K562 (cell line): ENCODE measurements at regions not wholly inside any gene's neighbourhood (a gene's known extent, or its start where the extent isn't known, plus 50 kb on each side); places are given as distances from the start of the nearest gene placed in this dataset.

Source experiments
- ATAC-seq: fragments of 200-7000 bp; cut with Tn5 transposase; 3 replicates; pipeline ENCODE4 v1.9.1; 2020; ENCODE audit warnings: moderate library complexity
- BruUV-seq: library from RNA; stranded (reverse); fragments of 400-500 nt; replicated peaks from 2 replicates; lab custom pipeline; 2021; lab: Mats Ljungman, UMichigan
- CTCF ChIA-PET: fragments of 300-600 bp; formaldehyde crosslinking; extraction: SDS; loops from one replicate; lab custom pipeline; 2021; ENCODE audit warnings: low intra/inter-chr PET ratio; lab: Yijun Ruan, JAX
- POLR2A ChIA-PET: fragments of 300-600, 350-650 bp; sonication (Branson Sonifier 250); formaldehyde crosslinking; extraction: SDS; loops from one replicate; lab custom pipeline; 2021; ENCODE audit warnings: antibody characterized with exemption, inconsistent platforms; lab: Yijun Ruan, JAX
- DNase-seq, 4 experiments: peaks; one replicate each; pipeline versions ENCODE4 v3.0.0 to v3.0.0-alpha.2; 2011 to 2018; ENCODE audit warnings: low spot score in 3 of 4, mixed read lengths in 3 of 4; ENCODE audit errors: extremely low read depth in 1 of 4
- FAIRE-seq: peaks from 2 replicates; lab custom pipeline; 2011; peaks lifted over from hg19 to GRCh38; lab: Jason Lieb, UNC
- H2AFZ ChIP-seq: 2 replicates; pipeline ENCODE4 v1.6.0; 2011; ENCODE audit warnings: low read depth, low read length, control low read depth, inconsistent platforms
- H3K27ac ChIP-seq: fragments of 200-600 bp; 3 replicates; pipeline ENCODE4 v1.8.0; 2011; ENCODE audit warnings: low read depth, mild to moderate bottlenecking, control low read depth, inconsistent platforms, low read length, moderate library complexity, mixed read lengths; ENCODE audit errors: extremely low read depth
- H3K27me3 ChIP-seq, 2 experiments: fragments of 300-600 bp in 1 of 2; 2 replicates in 1 of 2; 3 replicates in 1 of 2; pipeline versions ENCODE4 v1.6.0 to v1.8.0; 2011; ENCODE audit warnings: inconsistent platforms in 2 of 2, low read length in 2 of 2, mild to moderate bottlenecking in 1 of 2, mixed read lengths in 1 of 2, moderate library complexity in 1 of 2; ENCODE audit not compliant: control insufficient read depth in 2 of 2, insufficient read depth in 2 of 2
- H3K36me3 ChIP-seq: fragments of 300-600 bp; 3 replicates; pipeline ENCODE4 v1.8.0; 2011; ENCODE audit warnings: mild to moderate bottlenecking, low read length, inconsistent platforms; ENCODE audit not compliant: control insufficient read depth, insufficient read depth
- H3K4me1 ChIP-seq, 2 experiments: fragments of 200-600 bp in 1 of 2; replicated peaks in 1 of 2; 2 replicates in 1 of 2; 3 replicates in 1 of 2; pipeline versions ENCODE4 v1.5.1 to v1.8.0; 2011; ENCODE audit warnings: inconsistent platforms in 2 of 2, low read length in 2 of 2, mild to moderate bottlenecking in 1 of 2, mixed read lengths in 1 of 2, moderate library complexity in 1 of 2; ENCODE audit not compliant: control insufficient read depth in 2 of 2, insufficient read depth in 2 of 2
- H3K4me2 ChIP-seq: 2 replicates; pipeline ENCODE4 v1.6.1; 2011; ENCODE audit warnings: low read length, control low read depth, inconsistent platforms, mixed read lengths; ENCODE audit not compliant: insufficient read depth
- H3K4me3 ChIP-seq: fragments of 200-600 bp; sonication (generic), shearing (Covaris generic); 2 replicates; pipeline ENCODE4 v1.5.1; 2016; ENCODE audit warnings: control low read depth, inconsistent platforms
- H3K79me2 ChIP-seq: fragments of 200-600 bp; 3 replicates; pipeline ENCODE4 v1.8.0; 2011; ENCODE audit warnings: low read length, inconsistent platforms; ENCODE audit not compliant: control insufficient read depth, insufficient read depth
- H3K9ac ChIP-seq, 2 experiments: 2 replicates each; pipeline versions ENCODE4 v1.6.0 to v1.6.1; 2011; ENCODE audit warnings: low read depth in 2 of 2, low read length in 2 of 2, control low read depth in 1 of 2, inconsistent platforms in 1 of 2, mild to moderate bottlenecking in 1 of 2, mixed read lengths in 1 of 2; ENCODE audit not compliant: insufficient read depth in 1 of 2
- H3K9me1 ChIP-seq: one replicate; pipeline ENCODE4 v1.6.0; 2011; ENCODE audit warnings: inconsistent platforms, mild to moderate bottlenecking, low read length, moderate library complexity; ENCODE audit not compliant: control insufficient read depth, insufficient read depth
- H3K9me3 ChIP-seq: replicated peaks from 2 replicates; pipeline ENCODE4 v1.5.1; 2011; ENCODE audit warnings: low read depth, low read length, inconsistent platforms; ENCODE audit not compliant: control insufficient read depth, insufficient read depth
- H4K20me1 ChIP-seq: replicated peaks from 2 replicates; pipeline ENCODE4 v1.6.1; 2011; ENCODE audit warnings: low read length, inconsistent platforms, mixed read lengths; ENCODE audit not compliant: control insufficient read depth, insufficient read depth
- E4F1 ChIP-seq: fragments of 250-450 bp; sonication (Bioruptor Pico); IDR thresholded peaks from 2 replicates; pipeline ENCODE4 v1.5.0; 2021; ENCODE audit warnings: mild to moderate bottlenecking, borderline replicate concordance
- FOXM1 ChIP-seq, 2 experiments: fragments of 450-650 bp in 1 of 2; sonication (generic) in 1 of 2; formaldehyde crosslinking in 1 of 2; IDR thresholded peaks; 2 replicates each; pipeline versions ENCODE4 v1.6.1 to v1.9.0; 2017 to 2022; ENCODE audit warnings: low read depth in 2 of 2, mild to moderate bottlenecking in 2 of 2, missing genetic modification reagents in 1 of 2, moderate library complexity in 1 of 2
- RBM25 ChIP-seq: fragments of 200-400 bp; formaldehyde crosslinking; IDR thresholded peaks from 2 replicates; pipeline ENCODE4 v1.6.1; 2018; ENCODE audit warnings: low read length, low read depth, moderate library complexity; ENCODE audit not compliant: severe bottlenecking
- WGBS: fragments of 100-300 bp; shearing (Covaris generic); methylation state at CpG from one replicate; pipeline ENCODE4 v1.1.6; 2016; ENCODE audit warnings: low coverage, mixed read lengths; ENCODE audit not compliant: insufficient coverage; ENCODE audit errors: missing lambda C conversion rate; 5-methylcytosine and 5-hydroxymethylcytosine counted together
- in situ Hi-C: fragments of 300-500 bp; cut with MboI; formaldehyde crosslinking; loops from 4 replicates; pipeline ENCODE4 v1.15.0; 2018; ENCODE audit warnings: inconsistent platforms, mixed read lengths
- intact Hi-C: fragments of 100-400 bp; cut with micrococcal nuclease; formaldehyde crosslinking; loops from 2 replicates; pipeline ENCODE4 v1.14.2; 2022

GRCh38 chr12:127552838-127553237 lies 714.1 kb upstream of the TMEM132C start:
- Histone ChIP-seq H3K4me3 (no peak overlapping the region), H3K36me3 (no peaks in the 10 kb centered on the region), H3K79me2 (no peaks in the 10 kb centered on the region), H3K4me2 (no peak overlapping the region), H3K9me1 (no peaks in the 10 kb centered on the region), H3K9me3 (no peaks in the 10 kb centered on the region), H3K9ac (no peak overlapping the region), H3K4me1 (no peaks in the 10 kb centered on the region), H2AFZ (no peak overlapping the region), H3K27me3 (no peaks in the 10 kb centered on the region), H3K27ac (no peak overlapping the region), H4K20me1 (no peaks in the 10 kb centered on the region)
- intact Hi-C loops (no loop called here), in situ Hi-C loops (no loop called here)
- FAIRE-seq (no peak), ATAC-seq (no peak), DNase-seq (no peak)
- ChIA-PET POLR2A (no interaction called here), CTCF (no interaction called here)
- BruUV-seq: no TSS peak
- TF ChIP-seq E4F1 (CRISPR knock-in tag): no peak
- peak; percentile 91 for TF ChIP-seq RBM25
- TF ChIP-seq FOXM1 (IDR thresholded peaks at IDR 0.05; ENCODE audit: low read depth): no peak
- TF ChIP-seq FOXM1 (CRISPR knock-in tag; IDR thresholded peaks at IDR 0.05; ENCODE audit: low read depth): no peak
- 0% methylated on average over 1 of the region's 1 CpG for WGBS
